ENCODE measurements at regions not wholly inside any gene's neighbourhood (a gene's known extent, or its start where the extent isn't known, plus 50 kb on each side); places are given as distances from the start of the nearest gene placed in this dataset.

DNA sequence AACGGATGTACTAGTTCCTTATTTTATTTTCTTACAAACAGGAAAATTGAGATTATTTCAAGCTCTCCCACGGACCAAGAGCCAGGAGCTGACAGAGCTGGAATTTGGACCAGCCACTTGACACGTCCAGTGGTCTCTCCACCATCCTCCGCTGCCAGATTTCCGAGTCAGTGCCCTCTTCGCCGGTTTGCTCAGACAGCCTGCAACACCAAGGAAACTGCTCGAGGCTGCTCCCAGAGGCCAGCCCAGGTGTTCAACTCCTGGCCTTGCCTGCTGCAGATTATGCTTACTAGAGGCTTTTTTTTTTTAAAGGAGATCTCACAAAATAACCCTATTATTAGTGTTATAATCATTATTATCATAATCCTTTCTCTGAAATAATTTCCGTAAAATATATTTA, 779.8 kb downstream of the RNF144A start (continued):
- TF ChIP-seq, protein P1, sequence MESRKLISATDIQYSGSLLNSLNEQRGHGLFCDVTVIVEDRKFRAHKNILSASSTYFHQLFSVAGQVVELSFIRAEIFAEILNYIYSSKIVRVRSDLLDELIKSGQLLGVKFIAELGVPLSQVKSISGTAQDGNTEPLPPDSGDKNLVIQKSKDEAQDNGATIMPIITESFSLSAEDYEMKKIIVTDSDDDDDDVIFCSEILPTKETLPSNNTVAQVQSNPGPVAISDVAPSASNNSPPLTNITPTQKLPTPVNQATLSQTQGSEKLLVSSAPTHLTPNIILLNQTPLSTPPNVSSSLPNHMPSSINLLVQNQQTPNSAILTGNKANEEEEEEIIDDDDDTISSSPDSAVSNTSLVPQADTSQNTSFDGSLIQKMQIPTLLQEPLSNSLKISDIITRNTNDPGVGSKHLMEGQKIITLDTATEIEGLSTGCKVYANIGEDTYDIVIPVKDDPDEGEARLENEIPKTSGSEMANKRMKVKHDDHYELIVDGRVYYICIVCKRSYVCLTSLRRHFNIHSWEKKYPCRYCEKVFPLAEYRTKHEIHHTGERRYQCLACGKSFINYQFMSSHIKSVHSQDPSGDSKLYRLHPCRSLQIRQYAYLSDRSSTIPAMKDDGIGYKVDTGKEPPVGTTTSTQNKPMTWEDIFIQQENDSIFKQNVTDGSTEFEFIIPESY (IDR thresholded peaks at IDR 0.05), result no peak

DNA sequence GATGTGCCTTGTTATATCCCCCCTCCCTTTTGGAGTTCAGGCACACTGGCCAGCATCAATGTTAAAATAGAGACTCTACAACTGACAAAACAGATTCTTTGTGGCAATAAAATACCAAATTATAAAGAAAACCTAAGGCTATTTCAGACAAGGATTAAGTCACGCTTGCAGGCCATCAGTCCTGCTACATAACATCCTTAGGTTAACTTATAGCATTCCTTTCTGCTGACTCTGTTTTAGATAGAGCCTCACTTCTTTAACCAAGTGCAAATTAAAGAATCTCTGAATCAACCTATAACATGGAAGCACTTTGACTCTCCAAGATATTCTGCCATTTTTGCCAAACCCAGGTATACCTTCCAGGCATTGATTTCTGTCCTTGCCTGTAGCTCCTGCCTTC, 784.6 kb downstream of the RNF144A start:
- Histone ChIP-seq H3K36me3 (ENCODE audit: control insufficient read depth in 4 of 4, insufficient read depth in 3 of 4, low read depth in 1 of 4, low read length in 3 of 4) (no peaks in the 10 kb centered on the region), H3K27me3 (ENCODE audit: control insufficient read depth in 4 of 4, insufficient read depth in 4 of 4, low read length in 3 of 4) (no peaks in the 10 kb centered on the region), H3K9ac (ENCODE audit: low read depth in 1 of 2, low read length in 2 of 2) (no peak overlapping the region), H3K4me3 (ENCODE audit: low read depth in 1 of 3, low read length in 3 of 3) (no peak overlapping the region), H3K4me1 (ENCODE audit: control insufficient read depth in 4 of 4, insufficient read depth in 4 of 4, low read length in 3 of 4) (no peaks in the 10 kb centered on the region), H3K9me3 (ENCODE audit: control insufficient read depth in 4 of 4, low read length in 3 of 4) (no peaks in the 10 kb centered on the region), H3K27ac (ENCODE audit: low read depth in 1 of 2, low read length in 2 of 2) (no peak overlapping the region)
- DNase-seq (ENCODE audit: low spot score), result no peak
- TF ChIP-seq, protein P1 (IDR thresholded peaks at IDR 0.05), result no peak
- TF ChIP-seq SP1 (IDR thresholded peaks at IDR 0.05) (no peak), YY1 (IDR thresholded peaks at IDR 0.05) (no peak), FOXA1 (IDR thresholded peaks at IDR 0.05) (no peak), TAF1 (conservative IDR thresholded peaks at IDR 0.05) (no peak), JUND (IDR thresholded peaks at IDR 0.05) (no peak), RAD21 (IDR thresholded peaks at IDR 0.05) (no peak), HNF4A (conservative IDR thresholded peaks at IDR 0.05) (no peak)
- TF ChIP-seq, protein P2, sequence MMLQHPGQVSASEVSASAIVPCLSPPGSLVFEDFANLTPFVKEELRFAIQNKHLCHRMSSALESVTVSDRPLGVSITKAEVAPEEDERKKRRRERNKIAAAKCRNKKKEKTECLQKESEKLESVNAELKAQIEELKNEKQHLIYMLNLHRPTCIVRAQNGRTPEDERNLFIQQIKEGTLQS (IDR thresholded peaks at IDR 0.05), result no peak
- TF ChIP-seq, protein P3, sequence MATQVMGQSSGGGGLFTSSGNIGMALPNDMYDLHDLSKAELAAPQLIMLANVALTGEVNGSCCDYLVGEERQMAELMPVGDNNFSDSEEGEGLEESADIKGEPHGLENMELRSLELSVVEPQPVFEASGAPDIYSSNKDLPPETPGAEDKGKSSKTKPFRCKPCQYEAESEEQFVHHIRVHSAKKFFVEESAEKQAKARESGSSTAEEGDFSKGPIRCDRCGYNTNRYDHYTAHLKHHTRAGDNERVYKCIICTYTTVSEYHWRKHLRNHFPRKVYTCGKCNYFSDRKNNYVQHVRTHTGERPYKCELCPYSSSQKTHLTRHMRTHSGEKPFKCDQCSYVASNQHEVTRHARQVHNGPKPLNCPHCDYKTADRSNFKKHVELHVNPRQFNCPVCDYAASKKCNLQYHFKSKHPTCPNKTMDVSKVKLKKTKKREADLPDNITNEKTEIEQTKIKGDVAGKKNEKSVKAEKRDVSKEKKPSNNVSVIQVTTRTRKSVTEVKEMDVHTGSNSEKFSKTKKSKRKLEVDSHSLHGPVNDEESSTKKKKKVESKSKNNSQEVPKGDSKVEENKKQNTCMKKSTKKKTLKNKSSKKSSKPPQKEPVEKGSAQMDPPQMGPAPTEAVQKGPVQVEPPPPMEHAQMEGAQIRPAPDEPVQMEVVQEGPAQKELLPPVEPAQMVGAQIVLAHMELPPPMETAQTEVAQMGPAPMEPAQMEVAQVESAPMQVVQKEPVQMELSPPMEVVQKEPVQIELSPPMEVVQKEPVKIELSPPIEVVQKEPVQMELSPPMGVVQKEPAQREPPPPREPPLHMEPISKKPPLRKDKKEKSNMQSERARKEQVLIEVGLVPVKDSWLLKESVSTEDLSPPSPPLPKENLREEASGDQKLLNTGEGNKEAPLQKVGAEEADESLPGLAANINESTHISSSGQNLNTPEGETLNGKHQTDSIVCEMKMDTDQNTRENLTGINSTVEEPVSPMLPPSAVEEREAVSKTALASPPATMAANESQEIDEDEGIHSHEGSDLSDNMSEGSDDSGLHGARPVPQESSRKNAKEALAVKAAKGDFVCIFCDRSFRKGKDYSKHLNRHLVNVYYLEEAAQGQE (IDR thresholded peaks at IDR 0.05), result no peak
- WGBS, result 97% methylated on average over 1 of the region's 1 CpG

DNA sequence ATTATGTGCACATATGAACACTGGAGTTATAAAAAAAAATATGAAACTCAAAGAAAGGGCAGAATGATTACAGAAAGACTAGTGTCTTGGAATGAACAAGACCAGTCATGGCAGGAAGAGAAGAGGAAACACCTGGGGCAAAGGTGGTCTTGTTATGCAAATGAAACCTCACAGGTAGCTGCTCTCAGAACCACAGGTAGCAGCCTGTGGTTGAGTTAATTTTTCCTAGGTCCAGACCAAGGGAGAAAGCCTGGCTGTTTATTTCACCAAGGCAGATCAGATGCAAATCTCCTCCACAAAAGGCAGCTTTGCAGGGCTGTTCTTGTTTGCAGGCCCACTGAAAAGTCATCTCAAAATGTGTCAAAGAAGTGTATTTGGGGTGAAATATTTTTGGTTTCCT, 785.8 kb downstream of the RNF144A start:
- DNase-seq (ENCODE audit: low spot score), result no peak

More for the DNA sequence above, 785.8 kb downstream of the RNF144A start:
- Histone ChIP-seq H3K4me1 (ENCODE audit: control insufficient read depth in 4 of 4, insufficient read depth in 4 of 4, low read length in 3 of 4) (no peaks in the 10 kb centered on the region), H3K9me3 (ENCODE audit: control insufficient read depth in 4 of 4, low read length in 3 of 4) (no peaks in the 10 kb centered on the region), H3K9ac (ENCODE audit: low read depth in 1 of 2, low read length in 2 of 2) (no peak overlapping the region), H3K36me3 (ENCODE audit: control insufficient read depth in 4 of 4, insufficient read depth in 3 of 4, low read depth in 1 of 4, low read length in 3 of 4) (no peaks in the 10 kb centered on the region), H3K27ac (ENCODE audit: low read depth in 1 of 2, low read length in 2 of 2) (no peak overlapping the region), H3K4me3 (ENCODE audit: low read depth in 1 of 3, low read length in 3 of 3) (no peak overlapping the region), H3K27me3 (ENCODE audit: control insufficient read depth in 4 of 4, insufficient read depth in 4 of 4, low read length in 3 of 4) (no peaks in the 10 kb centered on the region)
- TF ChIP-seq YY1 (IDR thresholded peaks at IDR 0.05), result no peak
- TF ChIP-seq, protein P4, sequence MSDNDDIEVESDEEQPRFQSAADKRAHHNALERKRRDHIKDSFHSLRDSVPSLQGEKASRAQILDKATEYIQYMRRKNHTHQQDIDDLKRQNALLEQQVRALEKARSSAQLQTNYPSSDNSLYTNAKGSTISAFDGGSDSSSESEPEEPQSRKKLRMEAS (IDR thresholded peaks at IDR 0.05), result no peak
- TF ChIP-seq, protein P5, sequence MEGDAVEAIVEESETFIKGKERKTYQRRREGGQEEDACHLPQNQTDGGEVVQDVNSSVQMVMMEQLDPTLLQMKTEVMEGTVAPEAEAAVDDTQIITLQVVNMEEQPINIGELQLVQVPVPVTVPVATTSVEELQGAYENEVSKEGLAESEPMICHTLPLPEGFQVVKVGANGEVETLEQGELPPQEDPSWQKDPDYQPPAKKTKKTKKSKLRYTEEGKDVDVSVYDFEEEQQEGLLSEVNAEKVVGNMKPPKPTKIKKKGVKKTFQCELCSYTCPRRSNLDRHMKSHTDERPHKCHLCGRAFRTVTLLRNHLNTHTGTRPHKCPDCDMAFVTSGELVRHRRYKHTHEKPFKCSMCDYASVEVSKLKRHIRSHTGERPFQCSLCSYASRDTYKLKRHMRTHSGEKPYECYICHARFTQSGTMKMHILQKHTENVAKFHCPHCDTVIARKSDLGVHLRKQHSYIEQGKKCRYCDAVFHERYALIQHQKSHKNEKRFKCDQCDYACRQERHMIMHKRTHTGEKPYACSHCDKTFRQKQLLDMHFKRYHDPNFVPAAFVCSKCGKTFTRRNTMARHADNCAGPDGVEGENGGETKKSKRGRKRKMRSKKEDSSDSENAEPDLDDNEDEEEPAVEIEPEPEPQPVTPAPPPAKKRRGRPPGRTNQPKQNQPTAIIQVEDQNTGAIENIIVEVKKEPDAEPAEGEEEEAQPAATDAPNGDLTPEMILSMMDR (IDR thresholded peaks at IDR 0.05; ENCODE audit: low read depth, low read length, missing input control), result no peak
- TF ChIP-seq, protein P1 (IDR thresholded peaks at IDR 0.05), result no peak
